ENCODE measurements at regions not wholly inside any gene's neighbourhood (a gene's known extent, or its start where the extent isn't known, plus 50 kb on each side); places are given as distances from the start of the nearest gene placed in this dataset.

GRCh38 chr2:219830353-219830738 is 202.9 kb downstream of the SLC4A3 start:
- DNase-seq (no peak), ATAC-seq (no peak)
- BruUV-seq (replicated peaks) = no TSS peak
- Histone ChIP-seq H3K9ac (ENCODE audit: low read length) (no peak overlapping the region), H4K20me1 (ENCODE audit: low read length) (no peaks in the 10 kb centered on the region), H3K27ac (ENCODE audit: low read length) (no peak overlapping the region), H3F3A (ENCODE audit: low read length, unreplicated experiment) (no peaks in the 10 kb centered on the region), H3K27me3 (ENCODE audit: low read length) (no peaks in the 10 kb centered on the region), H3K9me2 (replicated peaks; ENCODE audit: low read length) (no peaks in the 10 kb centered on the region), H3K79me2 (ENCODE audit: low read length) (no peaks in the 10 kb centered on the region), H3K4me3 (ENCODE audit: low read length) (no peak overlapping the region), H3K9me3 (ENCODE audit: low read length) (no peaks in the 10 kb centered on the region), H2AFZ (ENCODE audit: low read length) (no peak overlapping the region), H3K4me1 (ENCODE audit: insufficient read depth, low read length) (no peaks in the 10 kb centered on the region), H3K4me2 (ENCODE audit: low read length) (no peak overlapping the region), H3K36me3 (ENCODE audit: low read depth, low read length) (no peaks in the 10 kb centered on the region)
- CTCF ChIA-PET = no interaction called here
- POLR2A ChIA-PET (ENCODE audit: unreplicated experiment) = no interaction called here
- intact Hi-C loops (cut with micrococcal nuclease) = no loop called here
- no peak for TF ChIP-seq CTCF (conservative IDR thresholded peaks at IDR 0.05; ENCODE audit: low read depth, low read length)
- no peak for TF ChIP-seq EZH2 (IDR thresholded peaks at IDR 0.05; ENCODE audit: low read length, unreplicated experiment)
- no peak for TF ChIP-seq EZH2phosphoT487 (IDR thresholded peaks at IDR 0.05; ENCODE audit: borderline replicate concordance, low read length)

- DNase-seq = no peak
- Histone ChIP-seq H3K36me3 (ENCODE audit: low read depth, low read length) (no peaks in the 10 kb centered on the region), H4K20me1 (ENCODE audit: low read length) (no peaks in the 10 kb centered on the region), H3K4me1 (ENCODE audit: insufficient read depth, low read length) (no peaks in the 10 kb centered on the region), H3K4me3 (ENCODE audit: low read length) (no peak overlapping the region), H3K9me3 (ENCODE audit: low read length) (no peaks in the 10 kb centered on the region), H3K27ac (ENCODE audit: low read length) (no peak overlapping the region), H3K4me2 (ENCODE audit: low read length) (no peak overlapping the region), H3K9me2 (replicated peaks; ENCODE audit: low read length) (no peaks in the 10 kb centered on the region), H3K79me2 (ENCODE audit: low read length) (no peaks in the 10 kb centered on the region), H3K9ac (ENCODE audit: low read length) (no peak overlapping the region), H3K27me3 (ENCODE audit: low read length) (no peaks in the 10 kb centered on the region), H3F3A (ENCODE audit: low read length, unreplicated experiment) (no peaks in the 10 kb centered on the region), H2AFZ (ENCODE audit: low read length) (no peak overlapping the region)
- POLR2A ChIA-PET (ENCODE audit: unreplicated experiment) = no interaction called here
- no TSS peak for BruUV-seq (replicated peaks)
- TF ChIP-seq EZH2 (IDR thresholded peaks at IDR 0.05; ENCODE audit: low read length, unreplicated experiment) (no peak), EZH2phosphoT487 (IDR thresholded peaks at IDR 0.05; ENCODE audit: borderline replicate concordance, low read length) (no peak), CTCF (conservative IDR thresholded peaks at IDR 0.05; ENCODE audit: low read depth, low read length) (no peak)
- CTCF ChIA-PET = no interaction called here
- intact Hi-C loops (cut with micrococcal nuclease) = no loop called here
- ATAC-seq = no peak
Measured at GRCh38 chr2:219831957-219832356, 204.5 kb downstream of the SLC4A3 start.

DNA sequence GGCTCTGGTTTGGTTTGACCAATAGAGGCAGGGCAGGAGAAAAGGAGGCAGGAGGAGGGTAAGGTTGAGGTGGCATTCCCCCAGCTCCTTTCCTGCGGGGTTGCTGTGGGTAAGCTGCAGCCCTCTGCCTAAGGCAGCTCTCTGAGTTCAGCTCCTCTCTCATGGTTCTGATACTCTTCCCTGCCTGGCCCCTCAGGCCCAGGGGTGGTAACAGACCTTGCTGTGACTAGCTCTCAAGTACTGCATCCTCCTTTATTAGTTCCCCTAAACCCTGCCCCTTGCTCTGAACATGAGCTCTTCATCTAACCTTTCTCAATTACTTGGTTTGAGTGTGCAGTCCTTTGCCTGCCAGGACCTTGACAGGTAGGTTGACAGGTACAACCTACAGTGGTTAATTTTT is 205.5 kb downstream of the SLC4A3 start:
- ChIA-PET CTCF (no interaction called here), POLR2A (ENCODE audit: unreplicated experiment) (interaction anchor here (0.6 kb wide), 1 partner anchor 9 kb away, joined by 4 read pairs; no protein-coding TSS in a partner anchor)
- no peak for DNase-seq
- TF ChIP-seq EZH2 (IDR thresholded peaks at IDR 0.05; ENCODE audit: low read length, unreplicated experiment) (no peak), EZH2phosphoT487 (IDR thresholded peaks at IDR 0.05; ENCODE audit: borderline replicate concordance, low read length) (no peak)
- Histone ChIP-seq H3K9ac (ENCODE audit: low read length) (no peak overlapping the region), H3K27me3 (ENCODE audit: low read length) (no peaks in the 10 kb centered on the region), H3F3A (ENCODE audit: low read length, unreplicated experiment) (no peaks in the 10 kb centered on the region), H4K20me1 (ENCODE audit: low read length) (no peaks in the 10 kb centered on the region), H3K9me3 (ENCODE audit: low read length) (no peaks in the 10 kb centered on the region), H3K79me2 (ENCODE audit: low read length) (no peaks in the 10 kb centered on the region), H3K27ac (ENCODE audit: low read length) (no peak overlapping the region), H3K4me2 (ENCODE audit: low read length) (no peak overlapping the region), H3K4me3 (ENCODE audit: low read length) (no peak overlapping the region), H3K36me3 (ENCODE audit: low read depth, low read length) (no peaks in the 10 kb centered on the region), H2AFZ (ENCODE audit: low read length) (no peak overlapping the region), H3K4me1 (ENCODE audit: insufficient read depth, low read length) (no peaks in the 10 kb centered on the region), H3K9me2 (replicated peaks; ENCODE audit: low read length) (no peaks in the 10 kb centered on the region)
- no peak for ATAC-seq
- no TSS peak for BruUV-seq (replicated peaks)
- intact Hi-C loops (cut with micrococcal nuclease) = no loop called here
